GM12878 (cell line): ENCODE measurements at regions not wholly inside any gene's neighbourhood (a gene's known extent, or its start where the extent isn't known, plus 50 kb on each side); places are given as distances from the start of the nearest gene placed in this dataset.

Experiments used
- CHD2 ChIP-seq: IDR thresholded peaks from 2 replicates; pipeline ENCODE4 v1.6.1; 2011; ENCODE audit warnings: low read depth, low read length, improper control_type of control experiment, borderline replicate concordance
- EZH2 ChIP-seq: IDR thresholded peaks from 2 replicates; pipeline ENCODE4 v1.6.1; 2012; ENCODE audit warnings: low read depth, mild to moderate bottlenecking, control low read depth, inconsistent platforms, low read length, borderline replicate concordance; ENCODE audit not compliant: control insufficient read depth
- NFXL1 ChIP-seq: fragments of 450-650 bp; IDR thresholded peaks from 2 replicates; pipeline ENCODE4 v1.6.1; 2017; ENCODE audit warnings: antibody characterized with exemption, mild to moderate bottlenecking, borderline replicate concordance
- POLR2AphosphoS2 ChIP-seq: IDR thresholded peaks from 2 replicates; pipeline ENCODE4 v1.6.1; 2011; ENCODE audit warnings: low read depth, mild to moderate bottlenecking, low read length, improper control_type of control experiment, moderate library complexity
- SUPT20H ChIP-seq: IDR thresholded peaks from 2 replicates; pipeline ENCODE4 v1.6.1; 2011; ENCODE audit warnings: low read depth, mild to moderate bottlenecking, low read length, moderate library complexity, borderline replicate concordance; ENCODE audit not compliant: control insufficient read depth
- TCF3 ChIP-seq: IDR thresholded peaks from 2 replicates; pipeline ENCODE4 v1.6.1; 2012; ENCODE audit warnings: low read depth, mild to moderate bottlenecking, low read length, borderline replicate concordance; ENCODE audit not compliant: insufficient read depth
- TF ChIP-seq, protein P1 (sequence below), 3 experiments: IDR thresholded peaks in 2 of 3; conservative IDR thresholded peaks in 1 of 3; 2 replicates each; pipeline ENCODE4 v1.5.1; 2011; ENCODE audit warnings: low read depth in 3 of 3, low read length in 3 of 3, mild to moderate bottlenecking in 3 of 3, control low read depth in 2 of 3, moderate library complexity in 2 of 3, inconsistent platforms in 1 of 3, mixed read lengths in 1 of 3; ENCODE audit not compliant: control insufficient read depth in 2 of 3, insufficient read depth in 1 of 3; ENCODE audit errors: extremely low read depth in 1 of 3

GRCh38 chr13:111510502-111511218 is 190.2 kb downstream of the TEX29 start:
- TF ChIP-seq, protein P1, sequence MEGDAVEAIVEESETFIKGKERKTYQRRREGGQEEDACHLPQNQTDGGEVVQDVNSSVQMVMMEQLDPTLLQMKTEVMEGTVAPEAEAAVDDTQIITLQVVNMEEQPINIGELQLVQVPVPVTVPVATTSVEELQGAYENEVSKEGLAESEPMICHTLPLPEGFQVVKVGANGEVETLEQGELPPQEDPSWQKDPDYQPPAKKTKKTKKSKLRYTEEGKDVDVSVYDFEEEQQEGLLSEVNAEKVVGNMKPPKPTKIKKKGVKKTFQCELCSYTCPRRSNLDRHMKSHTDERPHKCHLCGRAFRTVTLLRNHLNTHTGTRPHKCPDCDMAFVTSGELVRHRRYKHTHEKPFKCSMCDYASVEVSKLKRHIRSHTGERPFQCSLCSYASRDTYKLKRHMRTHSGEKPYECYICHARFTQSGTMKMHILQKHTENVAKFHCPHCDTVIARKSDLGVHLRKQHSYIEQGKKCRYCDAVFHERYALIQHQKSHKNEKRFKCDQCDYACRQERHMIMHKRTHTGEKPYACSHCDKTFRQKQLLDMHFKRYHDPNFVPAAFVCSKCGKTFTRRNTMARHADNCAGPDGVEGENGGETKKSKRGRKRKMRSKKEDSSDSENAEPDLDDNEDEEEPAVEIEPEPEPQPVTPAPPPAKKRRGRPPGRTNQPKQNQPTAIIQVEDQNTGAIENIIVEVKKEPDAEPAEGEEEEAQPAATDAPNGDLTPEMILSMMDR (IDR thresholded peaks at IDR 0.05 in 2 of 3, conservative IDR thresholded peaks at IDR 0.05 in 1 of 3; ENCODE audit: control insufficient read depth in 2 of 3, extremely low read depth in 1 of 3, insufficient read depth in 1 of 3, low read depth in 3 of 3, low read length in 3 of 3) = no peak
- TF ChIP-seq SUPT20H (no peak), CHD2 (no peak), TCF3 (no peak), EZH2 (no peak), POLR2AphosphoS2 (no peak), NFXL1 (no peak)
